HEK293T (cell line): ENCODE measurements at regions not wholly inside any gene's neighbourhood (a gene's known extent, or its start where the extent isn't known, plus 50 kb on each side); places are given as distances from the start of the nearest gene placed in this dataset.

Experiments
- ARNT ChIP-seq: fragments of 450-650 bp; IDR thresholded peaks from 2 replicates; pipeline ENCODE4 v1.6.1; 2017; ENCODE audit warnings: mild to moderate bottlenecking
- BHLHE40 ChIP-seq: fragments of 450-650 bp; IDR thresholded peaks from 2 replicates; pipeline ENCODE4 v1.6.1; 2016; ENCODE audit warnings: mild to moderate bottlenecking, moderate library complexity, borderline replicate concordance
- NFRKB ChIP-seq: fragments of 450-650 bp; IDR thresholded peaks from 2 replicates; pipeline ENCODE4 v1.6.1; 2016; ENCODE audit warnings: mild to moderate bottlenecking, moderate library complexity
- SP1 ChIP-seq: fragments of 450-650 bp; IDR thresholded peaks from 2 replicates; pipeline ENCODE4 v1.6.1; 2017
- SUZ12 ChIP-seq: fragments of 450-650 bp; IDR thresholded peaks from 2 replicates; pipeline ENCODE4 v1.6.1; 2016; ENCODE audit warnings: mild to moderate bottlenecking
- TARDBP ChIP-seq: fragments of 450-650 bp; IDR thresholded peaks from 2 replicates; pipeline ENCODE4 v1.6.1; 2016
- ZNF384 ChIP-seq: fragments of 450-650 bp; IDR thresholded peaks from 2 replicates; pipeline ENCODE4 v1.6.1; 2016

DNA sequence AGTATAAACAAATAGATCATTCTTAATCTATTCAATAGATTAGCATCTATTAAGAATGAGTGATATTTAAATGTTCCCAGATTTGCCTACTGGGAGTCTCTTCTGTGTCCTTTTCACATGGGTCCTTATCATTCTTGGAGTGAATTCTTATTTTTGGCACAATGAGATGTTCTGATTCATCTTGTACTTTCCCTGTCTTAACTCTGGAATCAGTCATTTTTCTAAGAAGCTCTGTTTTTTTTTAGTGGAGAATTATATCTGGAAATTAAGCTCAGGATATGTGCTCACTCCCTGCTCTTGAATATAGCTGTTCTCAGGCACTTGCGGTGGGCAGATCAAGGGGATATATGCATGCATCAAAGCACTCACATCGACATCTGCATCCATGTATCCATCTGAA is 625.3 kb upstream of the HS3ST1 start:
- TF ChIP-seq ZNF384 (no peak), SUZ12 (no peak), SP1 (no peak), BHLHE40 (no peak), NFRKB (no peak), ARNT (no peak), TARDBP (no peak)
